A549 (cell line): ENCODE measurements at regions not wholly inside any gene's neighbourhood (a gene's known extent, or its start where the extent isn't known, plus 50 kb on each side); places are given as distances from the start of the nearest gene placed in this dataset.

ENCODE experiments used
- CTCF ChIP-seq: fragments of >200 bp; sonication (Bioruptor Twin); formaldehyde crosslinking; IDR thresholded peaks from 3 replicates; pipeline ENCODE4 v1.5.1; 2016
- E2F6 ChIP-seq: IDR thresholded peaks from 2 replicates; pipeline ENCODE4 v1.6.1; 2012; ENCODE audit warnings: low read depth, borderline replicate concordance
- KDM1A ChIP-seq: fragments of 200-600 bp; sonication (generic); IDR thresholded peaks from 2 replicates; pipeline ENCODE4 v1.6.1; 2016; ENCODE audit warnings: low read depth, mild to moderate bottlenecking
- MAX ChIP-seq: IDR thresholded peaks from 2 replicates; pipeline ENCODE4 v1.6.1; 2012
- NFE2L2 ChIP-seq: fragments of 150-350 bp; conservative IDR thresholded peaks from 2 replicates; pipeline ENCODE4 v1.6.1; 2014; ENCODE audit warnings: low read length
- POLR2A ChIP-seq: IDR thresholded peaks from 2 replicates; pipeline ENCODE4 v1.6.1; 2012; ENCODE audit warnings: mild to moderate bottlenecking, low read length
- POLR2AphosphoS2 ChIP-seq: conservative IDR thresholded peaks from 2 replicates; pipeline ENCODE4 v1.6.1; 2012; ENCODE audit warnings: low read length, improper control_type of control experiment, inconsistent platforms
- RAD21 ChIP-seq, 2 experiments: fragments of >200 bp in 1 of 2; sonication (Bioruptor Twin) in 1 of 2; formaldehyde crosslinking in 1 of 2; IDR thresholded peaks in 1 of 2; conservative IDR thresholded peaks in 1 of 2; 2 replicates in 1 of 2; 3 replicates in 1 of 2; pipeline ENCODE4 v1.6.1; 2012 to 2018; ENCODE audit warnings: inconsistent platforms in 1 of 2
- REST ChIP-seq: fragments of 200-600 bp; sonication (generic); IDR thresholded peaks from 2 replicates; pipeline ENCODE4 v1.6.1; 2016; ENCODE audit warnings: antibody characterized with exemption, mild to moderate bottlenecking, moderate library complexity
- RFX5 ChIP-seq: fragments of 450-650 bp; IDR thresholded peaks from 2 replicates; pipeline ENCODE4 v1.7.1; 2014; ENCODE audit warnings: antibody characterized with exemption, mild to moderate bottlenecking, moderate library complexity
- ZSCAN20 ChIP-seq: fragments of 250-450 bp; sonication (Bioruptor Pico); IDR thresholded peaks from 2 replicates; pipeline ENCODE4 v1.8.0; 2022; ENCODE audit warnings: mild to moderate bottlenecking, moderate library complexity

- no peak for TF ChIP-seq REST
- TF ChIP-seq CTCF = no peak
- no peak for TF ChIP-seq POLR2A
- TF ChIP-seq RFX5 = no peak
- TF ChIP-seq KDM1A = no peak
- no peak for TF ChIP-seq NFE2L2
- no peak for TF ChIP-seq E2F6
- TF ChIP-seq POLR2AphosphoS2 = no peak
- no peak for TF ChIP-seq MAX
- TF ChIP-seq ZSCAN20 = no peak
- TF ChIP-seq RAD21 (conservative IDR thresholded peaks at IDR 0.05 in 1 of 2, IDR thresholded peaks at IDR 0.05 in 1 of 2) = no peak
Observed at GRCh38 chr12:42885677-42886076, 296.1 kb upstream of the PRICKLE1 start.
